GM23338 (cell line): ENCODE measurements at regions not wholly inside any gene's neighbourhood (a gene's known extent, or its start where the extent isn't known, plus 50 kb on each side); places are given as distances from the start of the nearest gene placed in this dataset.

ENCODE experiments used
- ATAC-seq: fragments of 200-7000 bp; cut with Tn5 transposase; 3 replicates; pipeline ENCODE4 v1.9.1; 2020
- DNase-seq: peaks from one replicate; pipeline ENCODE4 v3.0.0-alpha.2; 2015; ENCODE audit warnings: low spot score
- H2AFZ ChIP-seq: fragments of 200-600 bp; sonication (generic); 2 replicates; pipeline ENCODE4 v1.8.0; 2016; ENCODE audit warnings: antibody characterized with exemption, mild to moderate bottlenecking, moderate library complexity
- H3F3A ChIP-seq: fragments of 200-600 bp; sonication (generic); replicated peaks from 2 replicates; pipeline ENCODE4 v1.8.0; 2017; ENCODE audit warnings: antibody characterized with exemption, mixed run types, low read depth
- H3K27ac ChIP-seq: fragments of 200-600 bp; sonication (generic); 2 replicates; pipeline ENCODE4 v1.6.1; 2016; ENCODE audit warnings: low read depth
- H3K27me3 ChIP-seq: fragments of 200-600 bp; sonication (generic); 2 replicates; pipeline ENCODE4 v1.8.0; 2016; ENCODE audit warnings: mild to moderate bottlenecking, mixed run types, moderate library complexity; ENCODE audit not compliant: insufficient read depth
- H3K36me3 ChIP-seq: fragments of 200-600 bp; sonication (generic); 2 replicates; pipeline ENCODE4 v1.8.0; 2016; ENCODE audit warnings: mild to moderate bottlenecking; ENCODE audit not compliant: insufficient read depth
- H3K4me1 ChIP-seq: fragments of 200-600 bp; sonication (generic); 2 replicates; pipeline ENCODE4 v1.8.0; 2016; ENCODE audit warnings: mild to moderate bottlenecking, moderate library complexity; ENCODE audit not compliant: insufficient read depth
- H3K4me2 ChIP-seq: fragments of 200-600 bp; sonication (generic); 2 replicates; pipeline ENCODE4 v1.7.1; 2017; ENCODE audit warnings: mixed run types
- H3K4me3 ChIP-seq: fragments of 200-600 bp; sonication (generic); 2 replicates; pipeline ENCODE4 v1.6.1; 2016; ENCODE audit warnings: mixed run types
- H3K79me2 ChIP-seq: fragments of 200-600 bp; sonication (generic); replicated peaks from 2 replicates; pipeline ENCODE4 v1.8.0; 2017; ENCODE audit warnings: mild to moderate bottlenecking; ENCODE audit not compliant: insufficient read depth
- H3K9me2 ChIP-seq: fragments of 200-600 bp; sonication (generic); 2 replicates; pipeline ENCODE4 v1.8.0; 2017; ENCODE audit not compliant: insufficient read depth
- H4K20me1 ChIP-seq: fragments of 200-600 bp; sonication (generic); replicated peaks from 2 replicates; pipeline ENCODE4 v1.8.0; 2017; ENCODE audit warnings: mild to moderate bottlenecking; ENCODE audit not compliant: insufficient read depth
- H3K27ac Mint-ChIP-seq: 2 replicates; pipeline ENCODE4 v1.8.0; 2020; ENCODE audit warnings: inconsistent platforms, mild to moderate bottlenecking, moderate library complexity, mixed read lengths
- H3K27me3 Mint-ChIP-seq: 3 replicates; pipeline ENCODE4 v1.8.0; 2022; ENCODE audit warnings: low read depth, mild to moderate bottlenecking, moderate library complexity, mixed read lengths, inconsistent platforms; ENCODE audit not compliant: insufficient read depth, poor library complexity
- H3K36me3 Mint-ChIP-seq: 3 replicates; pipeline ENCODE4 v1.8.0; 2021; ENCODE audit warnings: low read depth, mild to moderate bottlenecking, inconsistent platforms, moderate library complexity, mixed read lengths
- H3K4me1 Mint-ChIP-seq: 3 replicates; pipeline ENCODE4 v1.8.0; 2020; ENCODE audit warnings: mild to moderate bottlenecking, inconsistent platforms, mixed read lengths
- H3K4me3 Mint-ChIP-seq: 3 replicates; pipeline ENCODE4 v1.8.0; 2021; ENCODE audit warnings: moderate library complexity, mild to moderate bottlenecking, inconsistent platforms, mixed read lengths
- H3K9me3 Mint-ChIP-seq: 3 replicates; pipeline ENCODE4 v1.8.0; 2020; ENCODE audit warnings: moderate library complexity, mild to moderate bottlenecking, inconsistent platforms, mixed read lengths
- CREB1 ChIP-seq: fragments of 250-450 bp; sonication (Bioruptor Pico); IDR thresholded peaks from 2 replicates; pipeline ENCODE4 v1.5.0; 2020; ENCODE audit warnings: low read depth, mild to moderate bottlenecking, moderate library complexity
- CTCF ChIP-seq, 2 experiments: fragments of 200-600 bp in 1 of 2; sonication (generic) in 1 of 2; conservative IDR thresholded peaks; 2 replicates each; pipeline versions ENCODE4 v1.5.1 to v1.6.1; 2016 to 2017; ENCODE audit warnings: antibody characterized with exemption in 2 of 2, low read depth in 2 of 2, mild to moderate bottlenecking in 2 of 2, moderate library complexity in 1 of 2
- ETS1 ChIP-seq: IDR thresholded peaks from 2 replicates; pipeline ENCODE4 v1.6.1; 2016; ENCODE audit warnings: antibody characterized with exemption
- EZH2 ChIP-seq: fragments of 200-600 bp; sonication (generic); IDR thresholded peaks from one replicate; pipeline ENCODE4 v1.8.0; 2017; ENCODE audit warnings: antibody characterized with exemption, mild to moderate bottlenecking, low read depth; ENCODE audit not compliant: unreplicated experiment
- EZH2phosphoT487 ChIP-seq: fragments of 200-600 bp; sonication (generic); IDR thresholded peaks from one replicate; pipeline ENCODE4 v1.8.1; 2018; ENCODE audit warnings: antibody characterized with exemption; ENCODE audit not compliant: unreplicated experiment
- JUNB ChIP-seq: IDR thresholded peaks from one replicate; pipeline ENCODE4 v1.6.1; 2016; ENCODE audit warnings: antibody characterized with exemption; ENCODE audit not compliant: unreplicated experiment
- NANOG ChIP-seq: IDR thresholded peaks from 2 replicates; pipeline ENCODE4 v1.6.1; 2016; ENCODE audit warnings: antibody characterized with exemption, borderline replicate concordance
- POLR2AphosphoS5 ChIP-seq: IDR thresholded peaks from 2 replicates; pipeline ENCODE4 v1.6.1; 2016; ENCODE audit warnings: antibody characterized with exemption, low read depth
- REST ChIP-seq: IDR thresholded peaks from one replicate; pipeline ENCODE4 v1.6.1; 2018; ENCODE audit warnings: antibody characterized with exemption; ENCODE audit not compliant: unreplicated experiment
- STAT1 ChIP-seq: IDR thresholded peaks from one replicate; pipeline ENCODE4 v1.6.1; 2016; ENCODE audit warnings: antibody characterized with exemption; ENCODE audit not compliant: unreplicated experiment
- ZNF331 ChIP-seq: fragments of 250-450 bp; sonication (Bioruptor Pico); IDR thresholded peaks from 2 replicates; pipeline ENCODE4 v1.5.0; 2020; ENCODE audit warnings: low read depth, mild to moderate bottlenecking, moderate library complexity

GRCh38 chr10:100647928-100648327 lies 97.5 kb upstream of the PAX2 start:
- peaks cover 17% of the 10 kb centered on the region for H3K4me1 ChIP-seq
- peaks cover 30% of the 10 kb centered on the region for H3K4me1 Mint-ChIP-seq
- peaks cover 8% of the 10 kb centered on the region for H3K9me3 Mint-ChIP-seq
- H3K9me2 ChIP-seq, result no peaks in the 10 kb centered on the region
- no peak overlapping the region for H3K4me3 Mint-ChIP-seq
- no peaks in the 10 kb centered on the region for H4K20me1 ChIP-seq
- ATAC-seq (no peak), DNase-seq (no peak)
- H3K4me3 ChIP-seq, result no peak overlapping the region
- no peaks in the 10 kb centered on the region for H3K36me3 ChIP-seq
- H3K27me3 Mint-ChIP-seq, result peaks cover 18% of the 10 kb centered on the region
- no peak overlapping the region for H3K27ac Mint-ChIP-seq
- H2AFZ ChIP-seq, result no peak overlapping the region
- peaks cover 11% of the 10 kb centered on the region for H3K27me3 ChIP-seq
- peaks cover 3% of the 10 kb centered on the region; the same call in 1 of the 3 replicates for H3K36me3 Mint-ChIP-seq
- TF ChIP-seq CREB1 (CRISPR knock-in tag), result no peak
- TF ChIP-seq STAT1, result no peak
- no peak for TF ChIP-seq ZNF331
- no peak for TF ChIP-seq POLR2AphosphoS5
- no peak for TF ChIP-seq JUNB
- no peak for TF ChIP-seq EZH2phosphoT487
- no peak for TF ChIP-seq NANOG
- TF ChIP-seq ETS1, result no peak
- no peak for TF ChIP-seq REST
- TF ChIP-seq CTCF (conservative IDR thresholded peaks at IDR 0.05; ENCODE audit: low read depth in 2 of 2), result no peak
- H3F3A ChIP-seq, result no peaks in the 10 kb centered on the region
- H3K27ac ChIP-seq, result no peak overlapping the region
- H3K4me2 ChIP-seq, result no peak overlapping the region
- H3K79me2 ChIP-seq, result no peaks in the 10 kb centered on the region

- Histone ChIP-seq H3K79me2 (no peaks in the 10 kb centered on the region), H3K27ac (no peak overlapping the region), H3K36me3 (no peaks in the 10 kb centered on the region), H3K27me3 (peaks cover 38% of the 10 kb centered on the region), H3K4me2 (no peak overlapping the region), H3K4me1 (peaks cover 20% of the 10 kb centered on the region), H4K20me1 (no peaks in the 10 kb centered on the region), H3F3A (no peaks in the 10 kb centered on the region), H2AFZ (no peak overlapping the region), H3K4me3 (no peak overlapping the region), H3K9me2 (no peaks in the 10 kb centered on the region)
- Mint-ChIP-seq H3K4me1 (peaks cover 29% of the 10 kb centered on the region), H3K4me3 (no peak overlapping the region), H3K27ac (no peak overlapping the region), H3K9me3 (peaks cover 8% of the 10 kb centered on the region), H3K27me3 (peaks cover 34% of the 10 kb centered on the region), H3K36me3 (peaks cover 3% of the 10 kb centered on the region; the same call in 1 of the 3 replicates)
- no peak for DNase-seq
- no peak for ATAC-seq
- no peak for TF ChIP-seq NANOG
- no peak for TF ChIP-seq STAT1
- no peak for TF ChIP-seq JUNB
- no peak for TF ChIP-seq EZH2
Measured at GRCh38 chr10:100650693-100651092, 94.7 kb upstream of the PAX2 start.
